OCI-LY1 (cell line): ENCODE measurements at regions not wholly inside any gene's neighbourhood (a gene's known extent, or its start where the extent isn't known, plus 50 kb on each side); places are given as distances from the start of the nearest gene placed in this dataset.

Experiments
- H2AFZ ChIP-seq: fragments of 200-600 bp; sonication (generic), shearing (Covaris generic); 2 replicates; pipeline ENCODE4 v1.6.0; 2014; ENCODE audit warnings: antibody characterized with exemption, mild to moderate bottlenecking, low read length
- H3F3A ChIP-seq: fragments of 200-600 bp; sonication (generic), shearing (Covaris generic); 2 replicates; pipeline ENCODE4 v1.6.0; 2014; ENCODE audit warnings: mild to moderate bottlenecking, antibody characterized with exemption, low read length, moderate library complexity; ENCODE audit not compliant: insufficient read depth
- H3K27ac ChIP-seq: fragments of 200-600 bp; sonication (generic); 2 replicates; pipeline ENCODE4 v1.5.1; 2014; ENCODE audit warnings: low read length, mixed run types, mild to moderate bottlenecking, low read depth; ENCODE audit not compliant: poor library complexity, severe bottlenecking
- H3K27me3 ChIP-seq: fragments of 200-600 bp; sonication (generic); 2 replicates; pipeline ENCODE4 v1.6.0; 2014; ENCODE audit warnings: antibody characterized with exemption, mild to moderate bottlenecking, low read length, moderate library complexity; ENCODE audit not compliant: insufficient read depth
- H3K36me3 ChIP-seq: fragments of 200-600 bp; sonication (generic); 2 replicates; pipeline ENCODE4 v1.6.1; 2014; ENCODE audit warnings: mild to moderate bottlenecking, antibody characterized with exemption, low read length, moderate library complexity, mixed read lengths; ENCODE audit not compliant: insufficient read depth
- H3K4me1 ChIP-seq: fragments of 200-600 bp; sonication (generic); 2 replicates; pipeline ENCODE4 v1.5.1; 2014; ENCODE audit warnings: mild to moderate bottlenecking, low read length, moderate library complexity; ENCODE audit not compliant: insufficient read depth, severe bottlenecking
- H3K4me2 ChIP-seq: fragments of 200-600 bp; sonication (generic), shearing (Covaris generic); 2 replicates; pipeline ENCODE4 v1.6.1; 2014; ENCODE audit warnings: low read length
- H3K4me3 ChIP-seq: fragments of 200-600 bp; sonication (generic); 2 replicates; pipeline ENCODE4 v1.5.1; 2014; ENCODE audit warnings: low read length, low read depth, mild to moderate bottlenecking, mixed read lengths; ENCODE audit not compliant: poor library complexity, severe bottlenecking
- H3K79me2 ChIP-seq: fragments of 200-600 bp; shearing (Covaris generic); 2 replicates; pipeline ENCODE4 v1.6.1; 2016; ENCODE audit warnings: mixed run types, low read length, mixed read lengths; ENCODE audit not compliant: insufficient read depth
- H3K9ac ChIP-seq: fragments of 200-600 bp; sonication (generic), shearing (Covaris generic); 2 replicates; pipeline ENCODE4 v1.6.1; 2014; ENCODE audit warnings: mild to moderate bottlenecking, low read length, mixed read lengths
- H3K9me2 ChIP-seq: fragments of 200-600 bp; sonication (generic), shearing (Covaris generic); 2 replicates; pipeline ENCODE4 v1.6.1; 2014; ENCODE audit warnings: low read depth, mild to moderate bottlenecking, low read length, mixed read lengths
- H3K9me3 ChIP-seq: fragments of 200-600 bp; shearing (Covaris generic); 2 replicates; pipeline ENCODE4 v1.6.1; 2014; ENCODE audit warnings: low read length, mixed read lengths
- H4K20me1 ChIP-seq: fragments of 200-600 bp; sonication (generic), shearing (Covaris generic); 2 replicates; pipeline ENCODE4 v1.6.0; 2016; ENCODE audit warnings: mild to moderate bottlenecking, low read length; ENCODE audit not compliant: insufficient read depth
- EZH2 ChIP-seq: fragments of 200-600 bp; sonication (generic), shearing (Covaris generic); IDR thresholded peaks from 2 replicates; pipeline ENCODE4 v1.8.0; 2017; ENCODE audit warnings: borderline replicate concordance, mixed run types, mild to moderate bottlenecking, antibody characterized with exemption, low read length, moderate library complexity, mixed read lengths
- TF ChIP-seq, protein P1 (sequence below): fragments of 200-600 bp; sonication (generic), shearing (Covaris generic); IDR thresholded peaks from 2 replicates; pipeline ENCODE4 v1.5.1; 2017; ENCODE audit warnings: mild to moderate bottlenecking, antibody characterized with exemption, low read length, moderate library complexity, mixed read lengths

- no peak overlapping the region for H2AFZ ChIP-seq
- H3K9ac ChIP-seq, result no peak overlapping the region
- no peaks in the 10 kb centered on the region for H3K9me2 ChIP-seq
- no peaks in the 10 kb centered on the region for H3F3A ChIP-seq
- no peaks in the 10 kb centered on the region for H3K79me2 ChIP-seq
- H3K9me3 ChIP-seq, result no peaks in the 10 kb centered on the region
- no peak overlapping the region for H3K4me2 ChIP-seq
- no peaks in the 10 kb centered on the region for H3K4me1 ChIP-seq
- no peak overlapping the region for H3K27ac ChIP-seq
- no peaks in the 10 kb centered on the region for H3K27me3 ChIP-seq
- TF ChIP-seq, protein P1, sequence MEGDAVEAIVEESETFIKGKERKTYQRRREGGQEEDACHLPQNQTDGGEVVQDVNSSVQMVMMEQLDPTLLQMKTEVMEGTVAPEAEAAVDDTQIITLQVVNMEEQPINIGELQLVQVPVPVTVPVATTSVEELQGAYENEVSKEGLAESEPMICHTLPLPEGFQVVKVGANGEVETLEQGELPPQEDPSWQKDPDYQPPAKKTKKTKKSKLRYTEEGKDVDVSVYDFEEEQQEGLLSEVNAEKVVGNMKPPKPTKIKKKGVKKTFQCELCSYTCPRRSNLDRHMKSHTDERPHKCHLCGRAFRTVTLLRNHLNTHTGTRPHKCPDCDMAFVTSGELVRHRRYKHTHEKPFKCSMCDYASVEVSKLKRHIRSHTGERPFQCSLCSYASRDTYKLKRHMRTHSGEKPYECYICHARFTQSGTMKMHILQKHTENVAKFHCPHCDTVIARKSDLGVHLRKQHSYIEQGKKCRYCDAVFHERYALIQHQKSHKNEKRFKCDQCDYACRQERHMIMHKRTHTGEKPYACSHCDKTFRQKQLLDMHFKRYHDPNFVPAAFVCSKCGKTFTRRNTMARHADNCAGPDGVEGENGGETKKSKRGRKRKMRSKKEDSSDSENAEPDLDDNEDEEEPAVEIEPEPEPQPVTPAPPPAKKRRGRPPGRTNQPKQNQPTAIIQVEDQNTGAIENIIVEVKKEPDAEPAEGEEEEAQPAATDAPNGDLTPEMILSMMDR, result no peak
- TF ChIP-seq EZH2, result no peak
- no peaks in the 10 kb centered on the region for H3K36me3 ChIP-seq
- H4K20me1 ChIP-seq, result no peaks in the 10 kb centered on the region
- H3K4me3 ChIP-seq, result no peak overlapping the region
Observed at GRCh38 chr11:95717314-95717713, 72.3 kb downstream of the FAM76B start.

DNA sequence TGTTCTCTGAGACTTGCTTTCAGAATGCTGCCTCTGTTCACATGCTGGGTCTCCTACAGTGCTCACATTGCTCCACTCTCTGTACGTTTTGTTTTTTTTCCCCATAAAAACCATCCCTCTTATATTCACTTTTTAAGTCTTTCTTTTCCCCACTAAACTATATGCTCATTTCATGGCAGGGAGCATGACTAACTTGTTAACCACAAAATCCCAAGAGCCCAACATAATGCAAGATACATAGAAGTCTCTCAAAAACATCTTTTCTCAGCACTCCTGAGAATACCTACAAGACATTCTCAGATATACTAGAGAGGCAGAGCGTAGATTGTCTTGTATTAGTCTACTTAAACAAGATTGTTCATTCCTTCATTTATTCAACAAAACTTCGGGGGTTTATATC, 73.3 kb downstream of the FAM76B start:
- Histone ChIP-seq H2AFZ (no peak overlapping the region), H3K9me3 (no peaks in the 10 kb centered on the region), H3K4me2 (no peak overlapping the region), H3K79me2 (no peaks in the 10 kb centered on the region), H3K27me3 (no peaks in the 10 kb centered on the region), H4K20me1 (no peaks in the 10 kb centered on the region), H3K4me3 (no peak overlapping the region), H3K27ac (no peak overlapping the region), H3K9me2 (no peaks in the 10 kb centered on the region), H3K36me3 (no peaks in the 10 kb centered on the region), H3K4me1 (no peaks in the 10 kb centered on the region), H3F3A (no peaks in the 10 kb centered on the region), H3K9ac (no peak overlapping the region)
- TF ChIP-seq, protein P1, result no peak
- TF ChIP-seq EZH2, result no peak

- Histone ChIP-seq H3K4me2 (no peak overlapping the region), H3K4me3 (no peak overlapping the region), H3F3A (no peaks in the 10 kb centered on the region), H3K79me2 (no peaks in the 10 kb centered on the region), H3K9me2 (no peaks in the 10 kb centered on the region), H3K4me1 (no peaks in the 10 kb centered on the region), H3K27me3 (no peaks in the 10 kb centered on the region), H2AFZ (no peak overlapping the region), H3K9me3 (no peaks in the 10 kb centered on the region), H3K36me3 (no peaks in the 10 kb centered on the region), H3K27ac (no peak overlapping the region), H4K20me1 (no peaks in the 10 kb centered on the region), H3K9ac (no peak overlapping the region)
- no peak for TF ChIP-seq EZH2
- TF ChIP-seq, protein P1, result no peak
Observed at GRCh38 chr11:95715777-95716241, 73.8 kb downstream of the FAM76B start.
